Left colon (tissue), 2 donors: ENCODE measurements at regions not wholly inside any gene's neighbourhood (a gene's known extent, or its start where the extent isn't known, plus 50 kb on each side); places are given as distances from the start of the nearest gene placed in this dataset.
"Not testable (repeated sequence)": the region's sequence is repeated elsewhere in the genome, so short reads cannot be mapped to it uniquely, and the experiment has no call there.

ENCODE experiments used
- ATAC-seq: fragments of 200-7000 bp; cut with Tn5 transposase; one replicate; pipeline ENCODE4 v1.9.1; 2020; ENCODE audit warnings: mild to moderate bottlenecking, moderate library complexity
- DNase-seq, 2 donors: peaks; one replicate each; pipeline ENCODE4 v3.0.0-alpha.2; 2020
- intact Hi-C, 2 donors: fragments of 100-400 bp; cut with DNase I in 1 of 2; cut with micrococcal nuclease in 1 of 2; formaldehyde crosslinking; loops; one replicate each; pipeline versions ENCODE4 v1.11.2 to v1.14.0; 2022; cut with DNase I, micrococcal nuclease
- donor health status: DM: no; HTN: no; CAD: no.
- donor health status: DM: yes; HTN: yes; CAD: no.

DNA sequence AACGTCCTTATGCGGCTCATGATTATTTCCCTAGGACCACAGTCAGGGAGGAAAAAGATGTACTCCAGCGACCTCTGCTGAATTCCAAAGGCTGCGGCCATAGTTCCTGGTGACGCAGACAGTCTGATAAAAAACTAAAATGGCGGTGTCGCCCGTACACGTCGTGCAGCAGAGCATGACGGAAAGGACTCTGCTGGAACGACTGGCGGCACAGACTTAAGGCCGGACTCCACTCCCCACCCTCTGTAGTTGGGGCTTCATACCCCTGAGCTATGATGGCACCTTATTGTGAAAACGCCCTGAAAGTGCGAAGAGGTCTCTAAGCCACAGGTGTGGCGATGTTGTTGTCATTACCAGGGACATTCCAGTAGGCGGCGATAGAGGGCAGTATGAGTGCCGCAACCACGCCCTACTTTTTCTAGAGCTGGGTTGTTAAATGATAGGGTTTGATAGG lies 90.0 kb upstream of the EDA2R start:
- peak; percentile 99 for ATAC-seq
- DNase-seq: peak; percentile 37 to 54
- intact Hi-C loops: loop anchor here in 1 of 2 donors (10.0 kb wide), 1 partner anchor 1144 kb away; no protein-coding TSS in a partner anchor

DNA sequence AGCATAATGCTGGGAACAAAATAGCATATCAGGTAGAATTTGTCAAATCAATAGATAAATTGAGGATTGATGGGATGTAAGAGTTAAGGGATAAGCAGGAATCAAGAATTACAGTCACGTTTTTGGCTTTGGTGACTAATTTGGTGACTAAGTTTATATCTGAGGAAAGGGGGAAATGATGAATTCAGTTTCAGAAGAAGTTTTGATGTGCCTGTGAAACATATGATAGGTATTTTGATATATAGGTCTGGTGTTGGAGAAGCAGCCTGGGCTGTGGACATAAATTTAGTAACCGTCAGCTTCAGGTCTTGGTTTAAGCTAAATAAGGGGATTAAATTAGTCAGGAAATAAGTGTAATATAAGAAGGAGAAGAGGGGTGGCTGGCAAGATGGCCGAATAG lies 79.0 kb upstream of the EDA2R start:
- intact Hi-C loops: no loop called here
- no peak for DNase-seq
- no peak for ATAC-seq

DNA sequence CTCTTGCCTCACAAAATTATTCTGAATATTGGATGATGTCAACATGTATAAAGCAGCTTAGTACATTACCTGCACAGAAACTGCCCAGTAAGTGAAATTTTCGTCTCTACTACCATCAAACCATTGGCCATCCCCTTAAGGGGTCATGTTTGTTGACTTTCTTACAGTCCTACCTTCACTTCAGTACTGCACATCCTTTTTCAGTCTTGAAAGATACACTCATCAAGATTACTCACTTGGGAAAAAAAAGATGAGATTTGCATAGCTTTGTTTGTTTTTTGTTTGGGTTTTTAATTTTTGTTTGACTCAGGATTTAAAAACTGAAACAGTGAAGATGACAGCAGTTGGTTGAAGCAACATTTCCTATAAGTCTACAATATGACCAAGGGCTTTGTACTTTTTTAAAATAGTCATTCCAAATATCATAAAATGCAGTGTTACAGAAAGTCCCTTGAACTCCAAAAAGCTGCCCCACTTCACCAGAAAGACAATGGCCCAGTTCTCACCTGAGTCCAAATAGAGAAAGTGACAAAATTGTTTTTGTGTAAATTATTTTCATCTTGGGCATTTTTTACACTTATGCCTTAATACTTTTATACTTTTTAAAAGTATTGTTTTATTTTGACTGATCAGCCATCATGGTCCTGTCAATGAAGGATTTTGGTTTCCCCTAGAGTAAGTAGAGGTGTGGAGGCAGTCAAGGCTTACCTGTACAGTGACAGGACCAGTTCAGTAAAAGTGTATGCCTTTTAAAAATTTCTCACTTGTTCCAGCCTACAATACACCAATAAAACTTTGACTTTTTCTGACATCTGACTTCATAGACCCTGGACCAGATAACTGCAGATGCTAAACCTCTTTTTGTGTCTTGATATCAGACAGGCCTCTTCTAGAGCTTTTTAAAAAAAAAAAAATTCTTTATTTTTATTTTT lies 59.7 kb upstream of the EDA2R start:
- intact Hi-C loops: no loop called here
- no peak for ATAC-seq
- DNase-seq: no peak

DNA sequence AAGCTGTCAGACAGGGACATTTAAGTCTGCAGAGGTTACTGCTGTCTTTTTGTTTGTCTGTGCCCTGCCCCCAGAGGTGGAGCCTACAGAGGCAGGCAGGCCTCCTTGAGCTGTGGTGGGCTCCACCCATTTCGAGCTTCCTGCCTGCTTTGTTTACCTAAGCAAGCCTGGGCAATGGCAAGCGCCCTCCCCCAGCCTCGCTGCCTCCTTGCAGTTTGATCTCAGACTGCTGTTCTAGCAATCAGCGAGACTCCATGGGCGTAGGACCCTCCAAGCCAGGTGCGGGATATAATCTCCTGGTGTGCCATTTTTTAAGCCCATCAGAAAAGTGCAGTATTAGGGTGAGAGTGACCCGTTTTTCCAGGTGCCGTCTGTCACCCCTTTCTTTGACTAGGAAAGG lies 53.6 kb upstream of the EDA2R start:
- ATAC-seq, DNase-seq, intact Hi-C loops: not testable (repeated sequence)
